Hematopoietic multipotent progenitor cell (in vitro differentiated cells): ENCODE measurements at regions not wholly inside any gene's neighbourhood (a gene's known extent, or its start where the extent isn't known, plus 50 kb on each side); places are given as distances from the start of the nearest gene placed in this dataset.

Experiments used
- DNase-seq, 3 donors: peaks; one replicate each; pipeline ENCODE4 v3.0.0-alpha.2; 2011 to 2015; ENCODE audit warnings: low read depth in 2 of 3, low spot score in 2 of 3

DNA sequence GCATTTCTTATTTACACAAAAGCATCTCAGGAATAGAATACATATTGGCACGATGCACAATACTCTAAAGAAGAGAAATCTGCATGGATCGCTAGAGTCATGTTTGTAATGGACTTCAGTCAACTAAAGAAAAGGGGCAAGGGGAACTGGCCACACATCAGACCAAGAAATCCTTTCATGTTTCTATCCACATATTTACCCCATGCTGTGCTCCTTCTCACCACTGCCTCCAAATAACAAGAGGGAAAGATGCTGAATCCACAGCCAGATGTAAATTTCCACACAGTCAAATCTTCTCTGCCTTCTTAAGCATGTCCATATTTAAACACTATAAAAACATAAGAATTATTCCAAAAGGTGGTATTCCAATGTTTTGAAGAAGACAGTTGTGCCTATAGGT lies 67.6 kb downstream of the COX18 start:
- no peak for DNase-seq

DNA sequence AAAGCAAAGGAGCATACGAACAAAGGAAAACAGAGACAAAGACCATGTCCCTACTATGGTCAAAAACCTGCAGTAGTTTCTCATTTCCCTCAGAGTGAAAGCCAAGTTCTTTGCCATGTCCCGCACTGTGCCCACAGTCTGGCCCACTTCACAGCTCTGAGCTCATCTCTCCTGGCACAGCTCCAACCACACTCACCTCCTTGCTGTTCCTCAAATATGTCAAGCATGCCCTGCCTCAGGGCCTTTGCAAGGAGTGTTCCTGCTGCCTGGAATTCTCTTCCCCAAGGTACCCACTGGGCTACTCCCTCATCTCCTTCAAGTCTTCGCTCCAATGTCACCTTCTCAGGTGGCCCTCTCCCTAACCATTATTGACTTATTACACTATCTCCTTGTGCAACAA lies 72.1 kb downstream of the COX18 start:
- no peak for DNase-seq

- no peak for DNase-seq
Observed at GRCh38 chr4:72994670-72995069, 74.8 kb downstream of the COX18 start.

- no peak for DNase-seq
Observed at GRCh38 chr4:72993876-72994275, 75.6 kb downstream of the COX18 start.

DNA sequence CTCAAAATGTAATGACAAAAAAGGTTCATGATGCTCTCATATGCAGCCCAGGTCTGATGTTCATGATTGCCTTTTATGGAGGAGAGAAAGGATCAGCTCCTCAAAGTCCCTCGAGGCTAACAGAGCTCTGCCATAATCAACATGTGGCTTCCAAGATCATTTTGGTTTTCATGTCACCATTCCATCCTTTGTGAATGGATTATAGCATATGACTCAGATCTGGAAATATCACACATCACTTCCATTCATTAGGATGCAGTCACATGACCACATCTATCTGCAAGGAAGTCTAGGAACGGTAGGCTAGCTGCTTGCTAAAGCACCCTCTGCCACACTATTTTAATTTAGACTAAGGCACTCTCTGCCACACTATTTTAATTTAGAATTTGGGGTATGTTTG lies 77.6 kb downstream of the COX18 start:
- DNase-seq = no peak

GRCh38 chr4:72987741-72988729 lies 81.5 kb downstream of the COX18 start:
- no peak for DNase-seq

DNA sequence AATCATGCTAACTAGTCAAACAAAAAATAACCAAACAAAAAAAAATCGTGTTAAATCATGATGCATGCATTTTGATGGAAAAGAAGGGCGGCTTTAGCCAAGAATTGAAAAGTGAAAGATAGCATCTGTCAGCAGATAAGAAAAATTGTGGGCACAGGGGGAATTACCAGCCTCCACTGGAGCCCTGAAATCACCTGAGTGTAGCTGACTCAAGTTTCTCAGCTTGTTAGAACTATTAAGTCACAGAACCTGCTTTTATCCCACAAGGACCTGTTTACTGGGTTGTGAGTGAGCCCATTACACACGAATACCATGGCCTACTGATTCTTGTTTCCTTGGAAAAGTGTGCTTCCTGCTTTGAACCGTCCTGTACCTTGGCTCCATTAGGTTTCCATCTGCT lies 85.2 kb downstream of the COX18 start:
- DNase-seq = no peak

- no peak for DNase-seq
Observed at GRCh38 chr4:72983709-72984108, 85.8 kb downstream of the COX18 start.

DNA sequence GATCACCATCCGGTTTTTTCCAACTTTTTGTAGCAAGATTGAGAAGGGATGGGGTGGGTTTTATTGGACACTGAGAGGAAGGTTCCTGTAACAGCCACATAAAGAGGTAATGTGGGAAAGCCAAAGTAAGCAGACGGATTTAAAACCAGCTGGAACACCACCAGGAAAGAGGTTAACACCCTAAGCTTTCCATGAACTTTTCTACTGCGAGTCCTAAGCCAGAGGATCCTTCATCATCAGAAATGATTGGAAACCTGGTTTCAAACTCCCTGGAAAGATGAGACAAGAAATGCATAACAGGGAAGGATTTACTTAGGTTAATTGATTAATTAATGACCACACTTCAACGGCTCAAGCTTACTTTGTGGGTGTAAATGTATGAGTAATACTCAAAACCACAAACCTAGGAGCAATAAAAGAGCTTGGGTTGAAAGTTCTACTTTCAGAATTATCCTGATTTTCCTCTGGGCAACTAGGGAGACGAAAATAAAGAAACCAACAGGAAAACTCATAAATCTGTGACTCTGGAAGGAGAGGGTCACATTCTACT lies 91.5 kb downstream of the COX18 start:
- no peak for DNase-seq

GRCh38 chr4:72975488-72975784 lies 94.1 kb downstream of the COX18 start:
- DNase-seq = no peak

DNA sequence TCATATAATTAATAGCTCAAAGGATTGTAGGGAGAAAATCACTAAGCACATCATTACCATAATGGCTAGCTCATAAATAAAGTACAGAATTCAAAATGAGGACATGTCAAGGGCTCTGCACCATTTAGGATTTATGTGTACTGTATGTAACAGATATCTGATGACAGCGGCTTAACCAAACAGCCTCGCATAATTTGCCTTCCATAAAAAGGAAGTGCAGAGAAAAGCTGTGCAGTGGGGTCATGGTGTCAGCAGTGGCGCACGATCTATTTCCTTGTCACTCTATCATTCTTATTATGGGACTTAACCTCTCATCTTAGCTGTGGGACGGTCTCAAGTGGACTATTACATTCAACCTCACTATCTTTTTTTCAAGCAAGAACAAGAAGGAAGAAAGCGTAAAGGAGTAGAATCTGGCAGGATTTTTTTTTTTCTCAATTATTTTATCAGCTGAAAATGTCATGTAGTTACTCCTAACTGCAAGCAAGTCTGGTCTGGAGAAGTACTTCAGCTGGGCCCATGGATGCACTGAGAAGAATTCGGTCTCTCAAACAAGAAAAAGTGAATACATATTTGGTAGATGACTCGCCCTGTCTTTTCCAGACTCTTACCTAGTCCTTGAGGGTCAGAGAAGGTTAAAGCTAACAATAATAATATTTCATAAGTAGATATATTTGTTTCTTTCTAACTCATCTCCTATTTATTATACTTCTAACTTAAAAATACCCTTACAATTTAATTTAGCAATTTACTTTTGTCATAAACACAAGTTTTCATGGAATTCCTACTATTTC lies 94.6 kb downstream of the COX18 start:
- peak in 1 of 3 donors; percentile 33 for DNase-seq

DNA sequence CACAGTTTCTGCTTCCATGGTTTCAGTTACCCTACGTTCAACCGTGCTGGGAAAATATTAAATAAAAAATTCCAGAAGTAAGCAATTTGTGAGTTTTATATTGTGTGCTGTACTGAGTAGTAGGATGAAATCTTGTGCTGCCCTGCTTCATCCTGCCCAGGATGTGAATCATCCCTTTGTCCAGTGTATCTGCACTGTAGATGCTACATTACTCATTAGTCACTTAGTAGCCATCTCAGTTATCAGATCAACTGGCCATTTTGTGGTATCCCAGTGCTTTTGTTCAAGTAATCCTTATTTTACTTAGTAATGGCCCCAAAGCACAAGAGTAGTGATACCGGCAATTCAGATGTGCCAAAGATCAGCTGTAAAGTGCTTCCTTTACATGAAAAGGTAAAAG lies 97.9 kb downstream of the COX18 start:
- DNase-seq = no peak

DNA sequence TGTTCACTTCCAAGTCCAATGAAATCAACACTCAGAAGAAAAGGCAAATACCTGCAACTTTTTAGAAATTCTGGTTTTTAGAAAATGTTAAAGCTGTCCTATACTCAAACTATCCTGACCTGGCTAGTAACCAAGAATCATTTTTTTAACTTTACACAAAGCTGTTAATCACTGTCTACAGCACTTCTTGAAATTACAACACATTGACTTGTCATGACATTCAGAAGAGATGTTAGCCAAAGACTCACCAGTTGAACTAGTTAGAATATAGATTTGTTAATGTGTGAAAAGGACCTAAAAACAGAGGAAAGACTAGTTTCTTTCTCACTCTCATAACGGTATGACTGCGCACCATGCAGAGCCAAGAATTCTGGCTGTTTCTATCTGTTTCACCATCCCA lies 98.8 kb downstream of the COX18 start:
- no peak for DNase-seq

DNA sequence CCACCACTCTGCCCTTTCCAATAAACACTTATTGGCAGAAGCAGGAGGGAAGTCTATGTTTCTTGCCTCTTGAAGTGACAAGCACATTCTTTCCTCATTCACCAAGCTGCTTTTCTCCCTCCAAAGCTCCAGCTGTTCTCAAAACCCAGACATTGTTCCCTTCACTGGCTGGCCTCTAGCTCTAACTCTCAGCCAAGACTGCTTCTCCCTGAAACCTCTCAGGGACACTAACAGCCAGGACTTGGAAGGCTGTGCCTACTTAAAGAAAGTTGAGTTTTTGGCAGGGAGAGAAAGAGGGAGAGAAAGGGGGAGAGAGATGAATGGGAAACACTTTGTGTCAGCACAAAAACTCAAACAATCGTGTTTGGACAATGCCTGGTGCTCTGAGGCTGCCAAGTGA lies 99.5 kb downstream of the COX18 start:
- DNase-seq = no peak

- DNase-seq = no peak
Observed at GRCh38 chr4:72966652-72967051, 102.9 kb downstream of the COX18 start.

- no peak for DNase-seq
Observed at GRCh38 chr4:72959411-72959810, 110.1 kb downstream of the COX18 start.

DNA sequence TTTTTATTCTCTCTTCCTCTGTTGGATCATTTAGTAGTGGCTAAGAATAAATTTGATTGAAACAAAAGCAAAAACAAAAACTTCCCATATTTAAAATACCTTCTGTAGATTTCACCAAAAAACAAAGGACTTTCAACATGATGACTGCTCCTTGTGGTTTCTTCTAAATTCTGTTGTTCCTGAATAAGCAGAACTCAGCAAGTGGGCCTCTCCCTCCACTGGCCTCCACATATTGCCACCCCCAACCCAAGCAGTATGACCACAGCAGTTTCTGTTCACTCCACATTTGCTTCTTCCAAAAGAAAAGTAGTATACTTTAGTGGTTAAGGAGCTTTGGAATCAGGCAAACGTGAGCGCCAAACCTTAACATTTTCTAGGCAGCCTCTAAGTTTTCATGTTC lies 114.7 kb downstream of the COX18 start:
- DNase-seq = no peak

GRCh38 chr4:72953571-72953970 lies 115.9 kb downstream of the COX18 start:
- DNase-seq = no peak

GRCh38 chr4:72951628-72952027 lies 117.9 kb downstream of the COX18 start:
- DNase-seq = no peak

DNA sequence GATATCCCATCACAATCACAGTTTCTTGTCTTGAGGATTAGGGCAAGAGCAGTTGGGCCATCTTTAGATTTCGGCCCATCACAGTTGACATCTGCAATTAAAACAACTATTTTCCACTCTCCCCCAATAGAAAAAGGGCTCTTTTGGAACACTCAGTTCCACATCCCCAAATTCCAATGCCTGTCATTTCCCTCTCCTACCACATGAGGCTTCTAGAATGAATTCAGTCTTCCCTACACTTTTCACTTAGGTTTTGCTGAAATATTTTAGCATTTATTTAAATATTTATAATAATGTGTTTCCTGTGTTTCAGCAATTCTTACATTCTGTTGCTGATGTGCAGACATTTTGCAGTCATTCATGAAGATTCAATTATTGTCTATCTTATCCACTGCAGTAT lies 118.4 kb downstream of the COX18 start:
- no peak for DNase-seq

GRCh38 chr4:72948080-72948479 lies 121.4 kb downstream of the COX18 start:
- no peak for DNase-seq
